ENCODE measurements at regions not wholly inside any gene's neighbourhood (a gene's known extent, or its start where the extent isn't known, plus 50 kb on each side); places are given as distances from the start of the nearest gene placed in this dataset.

DNA sequence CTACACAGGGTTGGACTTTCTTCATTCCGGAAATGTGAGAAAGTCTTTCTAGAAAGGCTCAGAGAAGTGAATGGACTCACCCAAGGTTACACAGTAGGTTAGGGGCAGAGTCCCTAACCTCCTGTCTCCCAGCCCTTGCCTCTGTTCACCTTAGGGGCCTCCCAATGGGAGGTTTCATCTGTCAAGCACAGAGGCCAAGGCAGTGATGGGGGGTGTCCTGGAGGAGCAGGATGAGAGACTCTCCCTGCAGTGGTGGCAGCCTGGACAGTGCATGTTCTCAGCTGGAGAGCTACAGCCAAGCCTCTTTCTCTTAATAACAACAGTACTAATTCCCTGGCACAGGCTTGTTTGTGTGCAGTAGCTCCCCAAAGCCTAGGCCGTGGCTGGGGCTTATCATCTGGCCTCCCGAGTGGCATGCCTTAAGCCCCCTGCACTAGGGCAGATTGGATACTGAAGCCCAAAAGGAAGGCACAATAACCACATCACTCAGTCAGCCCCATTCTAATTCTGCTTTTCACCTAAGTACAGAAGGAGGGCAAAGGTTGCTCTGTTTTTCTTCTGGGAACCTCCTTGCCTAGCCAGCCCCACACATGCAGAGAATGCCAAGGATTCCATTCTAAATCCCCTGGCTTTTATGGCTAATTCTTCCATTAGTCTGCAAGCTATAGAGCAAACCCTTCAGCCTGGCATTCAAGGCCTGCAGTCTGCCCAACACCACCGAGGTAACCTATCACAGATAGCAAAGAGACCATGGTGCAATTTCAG lies 50.2 kb upstream of the XPA start:
- Histone ChIP-seq H3K9me3 (no peaks in the 10 kb centered on the region), H3K36me3 (no peaks in the 10 kb centered on the region), H3K4me3 (no peak overlapping the region), H3K27ac (no peak overlapping the region), H3K4me1 (no peaks in the 10 kb centered on the region), H3K27me3 (no peaks in the 10 kb centered on the region)
- TF ChIP-seq POLR2A (IDR thresholded peaks at IDR 0.05): no peak
- intact Hi-C loops (cut with DNase I; ENCODE audit: low total_unique reads): no loop called here
- no peak for DNase-seq

DNA sequence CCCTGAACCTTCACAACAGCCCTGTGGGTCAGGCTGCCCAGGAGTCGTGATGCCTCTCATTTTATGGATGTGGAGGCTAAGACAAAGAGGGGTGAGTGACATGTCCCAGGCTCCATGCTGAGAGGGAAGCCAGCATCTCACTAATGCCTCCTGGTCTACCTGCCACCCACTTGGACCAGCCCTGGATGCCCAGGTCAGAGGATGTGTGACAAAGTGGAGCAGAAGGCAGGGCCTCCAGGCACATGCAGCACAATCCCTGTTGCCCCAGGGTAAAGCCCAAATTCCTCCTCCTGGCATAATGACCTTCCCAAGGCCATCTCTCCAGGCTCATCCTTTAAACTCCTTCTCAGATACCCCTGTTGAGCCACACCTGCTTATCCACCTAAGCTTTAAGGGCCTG lies 51.4 kb upstream of the XPA start:
- no peaks in the 10 kb centered on the region for H3K36me3 ChIP-seq
- no peaks in the 10 kb centered on the region for H3K27me3 ChIP-seq
- H3K4me3 ChIP-seq: no peak overlapping the region
- intact Hi-C loops (cut with DNase I; ENCODE audit: low total_unique reads): no loop called here
- no peaks in the 10 kb centered on the region for H3K9me3 ChIP-seq
- no peaks in the 10 kb centered on the region for H3K4me1 ChIP-seq
- H3K27ac ChIP-seq: no peak overlapping the region
- TF ChIP-seq CTCF (IDR thresholded peaks at IDR 0.05): no peak
- TF ChIP-seq POLR2A (IDR thresholded peaks at IDR 0.05): no peak
- no peak for DNase-seq

- intact Hi-C loops (cut with DNase I; ENCODE audit: low total_unique reads): no loop called here
These were observed 52.8 kb upstream of the XPA start for GRCh38 chr9:97749928-97750327.

DNA sequence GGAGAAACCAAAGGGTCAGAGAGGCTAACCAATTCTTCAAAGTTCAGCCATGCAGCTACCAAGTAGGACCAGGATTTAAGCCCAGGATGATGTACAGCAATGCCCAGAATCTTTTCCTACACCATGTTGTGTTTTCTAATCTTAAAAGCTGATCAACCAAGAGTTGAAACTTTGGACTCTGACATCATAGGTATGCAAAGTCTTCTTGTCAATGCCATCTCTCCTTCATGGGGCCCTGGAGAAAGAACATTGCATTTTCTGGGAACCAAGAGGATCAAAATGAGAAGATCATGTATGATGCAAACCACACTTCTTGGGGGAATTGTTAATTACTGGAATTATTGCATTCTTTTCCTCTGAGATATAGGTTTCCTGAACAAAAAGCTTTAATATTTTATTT lies 54.4 kb upstream of the XPA start:
- intact Hi-C loops (cut with DNase I; ENCODE audit: low total_unique reads): no loop called here
- Histone ChIP-seq H3K27ac (no peak overlapping the region), H3K4me3 (no peak overlapping the region), H3K36me3 (no peaks in the 10 kb centered on the region), H3K4me1 (no peaks in the 10 kb centered on the region), H3K9me3 (no peaks in the 10 kb centered on the region), H3K27me3 (no peaks in the 10 kb centered on the region)
- DNase-seq: no peak
- TF ChIP-seq POLR2A (IDR thresholded peaks at IDR 0.05) (no peak), CTCF (IDR thresholded peaks at IDR 0.05) (no peak)

More at GRCh38 chr9:97749928-97750327, 52.8 kb upstream of the XPA start:
- no peaks in the 10 kb centered on the region for H3K36me3 ChIP-seq
- no peak for DNase-seq
- H3K4me3 ChIP-seq: no peak overlapping the region
- no peaks in the 10 kb centered on the region for H3K4me1 ChIP-seq
- TF ChIP-seq CTCF (IDR thresholded peaks at IDR 0.05) (no peak), POLR2A (IDR thresholded peaks at IDR 0.05) (no peak)
- no peaks in the 10 kb centered on the region for H3K9me3 ChIP-seq
- H3K27me3 ChIP-seq: no peaks in the 10 kb centered on the region
- H3K27ac ChIP-seq: no peak overlapping the region

GRCh38 chr9:97752274-97752673 lies 55.1 kb upstream of the XPA start:
- H3K9me3 ChIP-seq: no peaks in the 10 kb centered on the region
- intact Hi-C loops (cut with DNase I; ENCODE audit: low total_unique reads): no loop called here
- H3K27ac ChIP-seq: no peak overlapping the region
- H3K36me3 ChIP-seq: no peaks in the 10 kb centered on the region
- no peak for TF ChIP-seq CTCF (IDR thresholded peaks at IDR 0.05)
- TF ChIP-seq POLR2A (IDR thresholded peaks at IDR 0.05): no peak
- H3K27me3 ChIP-seq: no peaks in the 10 kb centered on the region
- H3K4me3 ChIP-seq: no peak overlapping the region
- no peak for DNase-seq
- H3K4me1 ChIP-seq: no peaks in the 10 kb centered on the region

All from uterus (tissue), 3 donors.